ENCODE measurements at regions not wholly inside any gene's neighbourhood (a gene's known extent, or its start where the extent isn't known, plus 50 kb on each side); places are given as distances from the start of the nearest gene placed in this dataset. TPM values are rescaled to one million over a fixed set of nuclear protein-coding genes. Genes with fewer than 3 reads are reported as not detected.

DNA sequence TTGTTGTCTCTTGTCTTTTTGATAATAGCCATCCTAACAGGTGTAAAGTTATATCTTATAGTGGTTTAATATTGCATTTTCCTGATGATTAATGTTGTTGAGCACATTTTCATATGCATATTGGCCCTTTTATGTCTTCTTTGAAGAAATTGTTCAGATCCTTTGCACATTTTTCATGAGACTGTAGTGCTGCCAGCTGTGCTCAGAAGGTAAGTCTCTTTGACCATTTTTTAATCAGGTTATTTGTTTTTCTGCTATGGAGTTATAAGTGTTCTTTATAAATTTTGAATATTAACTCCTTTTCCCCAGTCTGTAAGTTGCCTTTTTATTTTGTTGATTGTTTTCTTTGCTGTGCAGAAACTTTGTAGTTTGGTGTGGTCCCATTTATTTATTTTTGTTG, 55.8 kb upstream of the ZNF184 start:
- dilution Hi-C loops (cut with MboI; ENCODE audit: extremely low pct_ligation_motif_present, low sequenced_read_pairs) (no loop called here), intact Hi-C loops (cut with micrococcal nuclease) (no loop called here)
- no peak for FAIRE-seq
- Histone ChIP-seq H3K27ac (ENCODE audit: insufficient read depth, low read depth, low read length) (no peak overlapping the region), H3K9me3 (replicated peaks; ENCODE audit: control insufficient read depth, insufficient read depth, low read length) (no peaks in the 10 kb centered on the region), H3K4me3 (replicated peaks in 1 of 3; ENCODE audit: insufficient read depth in 1 of 3, low read depth in 1 of 3, low read length in 3 of 3) (no peak overlapping the region), H4K20me1 (replicated peaks; ENCODE audit: control insufficient read depth, extremely low read depth, insufficient read depth, low read length) (no peaks in the 10 kb centered on the region), H3K9me1 (replicated peaks; ENCODE audit: control insufficient read depth, extremely low read depth, insufficient read depth, low read length) (no peaks in the 10 kb centered on the region), H3K79me2 (ENCODE audit: control insufficient read depth, insufficient read depth, low read length) (no peaks in the 10 kb centered on the region), H3K4me2 (ENCODE audit: insufficient read depth, low read length) (no peak overlapping the region), H3K4me1 (ENCODE audit: control insufficient read depth, extremely low read depth, insufficient read depth, low read length) (no peaks in the 10 kb centered on the region), H3K27me3 (ENCODE audit: control insufficient read depth in 2 of 2, insufficient read depth in 2 of 2, low read length in 2 of 2) (peaks cover 0 to 2% of the 10 kb centered on the region in 2 experiments), H3K9ac (replicated peaks; ENCODE audit: extremely low read depth, insufficient read depth, low read length) (no peak overlapping the region), H2AFZ (ENCODE audit: low read depth, low read length) (no peak overlapping the region), H3K36me3 (ENCODE audit: control insufficient read depth in 2 of 2, extremely low read depth in 1 of 2, insufficient read depth in 2 of 2, low read length in 2 of 2) (no peaks in the 10 kb centered on the region)
- POLR2A ChIA-PET, result no interaction called here
- no peak for DNase-seq (ENCODE audit: low read depth, low spot score)
- CTCF ChIA-PET, result no interaction called here
- TF ChIP-seq POLR2AphosphoS5 (IDR thresholded peaks at IDR 0.05; ENCODE audit: insufficient read depth, low read depth, low read length) (no peak), GATA2 (IDR thresholded peaks at IDR 0.05; ENCODE audit: insufficient read depth, insufficient read length, low read depth, low read length) (no peak), JUN (IDR thresholded peaks at IDR 0.05; ENCODE audit: borderline replicate concordance, insufficient read depth, insufficient read length, low read depth) (no peak), FOS (IDR thresholded peaks at IDR 0.05; ENCODE audit: borderline replicate concordance, insufficient read depth, low read length) (no peak), MYC (IDR thresholded peaks at IDR 0.05; ENCODE audit: low read depth, low read length) (no peak), POLR2A (IDR thresholded peaks at IDR 0.05; ENCODE audit: low read depth, low read length) (no peak), EZH2 (IDR thresholded peaks at IDR 0.05; ENCODE audit: borderline replicate concordance, low read depth, low read length, severe bottlenecking) (no peak)
- TF ChIP-seq, protein P1, sequence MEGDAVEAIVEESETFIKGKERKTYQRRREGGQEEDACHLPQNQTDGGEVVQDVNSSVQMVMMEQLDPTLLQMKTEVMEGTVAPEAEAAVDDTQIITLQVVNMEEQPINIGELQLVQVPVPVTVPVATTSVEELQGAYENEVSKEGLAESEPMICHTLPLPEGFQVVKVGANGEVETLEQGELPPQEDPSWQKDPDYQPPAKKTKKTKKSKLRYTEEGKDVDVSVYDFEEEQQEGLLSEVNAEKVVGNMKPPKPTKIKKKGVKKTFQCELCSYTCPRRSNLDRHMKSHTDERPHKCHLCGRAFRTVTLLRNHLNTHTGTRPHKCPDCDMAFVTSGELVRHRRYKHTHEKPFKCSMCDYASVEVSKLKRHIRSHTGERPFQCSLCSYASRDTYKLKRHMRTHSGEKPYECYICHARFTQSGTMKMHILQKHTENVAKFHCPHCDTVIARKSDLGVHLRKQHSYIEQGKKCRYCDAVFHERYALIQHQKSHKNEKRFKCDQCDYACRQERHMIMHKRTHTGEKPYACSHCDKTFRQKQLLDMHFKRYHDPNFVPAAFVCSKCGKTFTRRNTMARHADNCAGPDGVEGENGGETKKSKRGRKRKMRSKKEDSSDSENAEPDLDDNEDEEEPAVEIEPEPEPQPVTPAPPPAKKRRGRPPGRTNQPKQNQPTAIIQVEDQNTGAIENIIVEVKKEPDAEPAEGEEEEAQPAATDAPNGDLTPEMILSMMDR (IDR thresholded peaks at IDR 0.05; ENCODE audit: extremely low read depth in 1 of 2, insufficient read depth in 1 of 2, low read depth in 1 of 2, low read length in 2 of 2), result no peak
- TF ChIP-seq, protein P2, sequence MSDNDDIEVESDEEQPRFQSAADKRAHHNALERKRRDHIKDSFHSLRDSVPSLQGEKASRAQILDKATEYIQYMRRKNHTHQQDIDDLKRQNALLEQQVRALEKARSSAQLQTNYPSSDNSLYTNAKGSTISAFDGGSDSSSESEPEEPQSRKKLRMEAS (IDR thresholded peaks at IDR 0.05; ENCODE audit: insufficient read depth, insufficient read length), result no peak
- BruUV-seq (replicated peaks), result no TSS peak

Small RNA genes lying in the stretch of these regions (small RNA-seq; reads per million reads assigned to genes)
- gene AL031229.1 (ENCODE audit: insufficient read depth, insufficient read length, low read depth, low replicate concordance) (not detected), gene HIST1H4PS1 (ENCODE audit: insufficient read depth, insufficient read length, low read depth, low replicate concordance) (not detected), gene RNU6-471P (ENCODE audit: insufficient read depth, insufficient read length, low read depth, low replicate concordance) (not detected)

Measured in endothelial cell of umbilical vein (primary cell).